ENCODE measurements at regions not wholly inside any gene's neighbourhood (a gene's known extent, or its start where the extent isn't known, plus 50 kb on each side); places are given as distances from the start of the nearest gene placed in this dataset.

GRCh38 chr10:79003183-79004100, 65.3 kb upstream of the ZMIZ1 start:
- DNase-seq: no peak

- DNase-seq: no peak
These were observed 64.5 kb upstream of the ZMIZ1 start for GRCh38 chr10:79004311-79004710.

DNA sequence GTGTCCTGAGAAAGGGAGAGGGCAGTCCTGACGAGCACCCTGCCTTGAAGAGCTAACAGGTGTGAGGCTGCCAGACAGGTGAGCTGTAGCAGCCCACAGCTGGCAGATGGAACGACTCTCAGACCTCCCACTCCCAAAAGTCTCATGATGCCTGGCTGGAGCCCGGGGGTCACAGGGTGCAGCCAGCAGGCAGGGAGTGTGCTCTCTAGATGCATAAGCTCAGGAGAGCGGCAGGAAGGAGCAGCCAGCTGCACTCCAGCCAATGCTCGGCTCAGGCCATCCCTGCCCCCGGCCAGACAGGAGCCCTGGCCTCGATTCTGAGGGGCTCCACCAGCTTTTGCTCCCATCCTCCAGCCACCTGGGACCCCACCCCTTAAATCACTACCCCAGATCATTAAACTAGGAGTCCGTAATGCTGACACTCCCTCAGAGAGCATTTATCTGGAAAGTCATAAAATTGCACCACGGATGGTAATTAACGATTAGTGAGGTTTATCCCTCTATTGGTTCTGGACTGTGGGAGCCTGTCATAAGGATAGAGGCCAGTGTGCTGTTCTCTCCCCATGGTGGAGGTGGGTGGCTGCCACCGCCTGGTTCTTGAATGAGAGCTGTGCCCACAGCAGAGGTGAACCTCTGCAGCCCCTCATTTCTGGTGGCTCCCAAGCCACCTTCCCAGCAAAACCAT, 63.5 kb upstream of the ZMIZ1 start:
- no peak for DNase-seq

- DNase-seq: no peak
These were observed 61.7 kb upstream of the ZMIZ1 start for GRCh38 chr10:79007018-79007417.

- no peak for DNase-seq
These were observed 61.1 kb upstream of the ZMIZ1 start for GRCh38 chr10:79007421-79008319.

- DNase-seq: no peak
These were observed 59.6 kb upstream of the ZMIZ1 start for GRCh38 chr10:79009145-79009544.

DNA sequence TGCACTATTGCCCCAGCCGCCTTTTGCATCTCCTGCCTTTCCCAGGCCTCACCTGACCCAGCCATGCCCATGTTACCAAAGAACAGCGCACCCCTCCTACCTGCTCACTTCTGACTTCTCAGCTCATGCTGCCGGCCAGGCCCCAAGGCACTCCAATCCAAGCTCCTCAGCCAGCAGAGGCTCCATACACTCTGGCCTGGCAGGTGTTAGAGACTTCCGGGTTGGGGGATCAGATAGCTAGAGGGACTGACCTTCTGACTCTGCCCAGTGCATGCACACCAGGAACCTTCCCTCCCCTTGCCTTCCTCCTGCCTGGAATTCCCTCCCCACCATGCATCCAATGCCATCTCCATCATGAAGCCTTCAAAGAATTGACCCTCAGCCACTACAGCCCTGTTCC, 56.2 kb upstream of the ZMIZ1 start:
- no peak for DNase-seq

DNA sequence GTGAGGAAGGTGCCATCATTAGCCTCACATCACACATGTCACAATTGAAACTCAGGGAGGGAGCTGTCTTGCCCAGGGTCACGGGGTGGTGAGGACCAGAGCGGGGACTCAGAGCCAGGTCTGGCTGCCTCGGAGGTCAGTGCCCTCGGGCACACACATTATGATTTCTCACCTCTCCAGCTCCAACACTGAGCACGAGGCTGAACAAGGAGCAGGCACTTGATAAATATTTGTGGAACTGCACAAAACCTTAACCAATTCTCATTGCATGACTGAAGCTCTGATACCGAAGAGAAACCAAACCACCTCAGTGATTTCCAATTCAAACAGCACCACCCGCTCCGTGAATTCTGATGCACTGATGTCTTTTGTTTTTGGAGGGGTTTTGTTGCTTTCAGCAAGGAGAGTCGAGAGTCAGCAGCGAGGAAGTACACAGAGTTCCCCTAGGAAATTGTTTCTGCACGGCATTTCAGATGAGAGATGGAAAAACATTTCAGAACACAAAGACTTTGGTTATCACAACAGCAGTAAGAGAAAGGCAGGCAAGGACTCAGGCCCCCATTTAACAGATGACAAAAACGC, 55.3 kb upstream of the ZMIZ1 start:
- DNase-seq: no peak

GRCh38 chr10:79014796-79015195, 54.0 kb upstream of the ZMIZ1 start:
- DNase-seq: no peak

GRCh38 chr10:79017882-79018520, 50.8 kb upstream of the ZMIZ1 start:
- DNase-seq: no peak

DNA sequence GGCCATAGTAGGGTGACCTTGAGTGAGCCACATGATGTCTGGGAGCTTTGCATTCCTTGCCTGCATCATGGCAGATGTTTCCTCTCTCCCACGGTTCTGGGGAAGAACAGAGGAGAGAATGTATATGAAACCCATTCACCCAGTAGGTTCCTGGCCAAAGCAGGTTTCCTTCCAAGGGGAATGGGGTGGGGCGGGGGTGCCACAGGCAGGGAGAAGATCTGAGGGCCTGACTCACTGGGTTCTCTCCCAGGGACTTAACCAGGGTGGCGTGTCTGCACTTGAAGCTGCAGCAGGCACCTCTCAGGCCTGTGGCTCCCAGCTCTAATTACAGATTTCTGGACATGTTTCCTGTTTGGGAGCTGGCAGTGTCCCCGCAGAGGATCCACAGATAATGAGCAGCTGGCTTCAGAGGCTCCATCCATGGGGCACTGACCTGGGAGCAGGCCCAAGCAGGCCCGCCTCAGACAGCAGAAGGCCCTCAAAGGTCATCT, 50.2 kb upstream of the ZMIZ1 start:
- DNase-seq: no peak
